ENCODE measurements at regions not wholly inside any gene's neighbourhood (a gene's known extent, or its start where the extent isn't known, plus 50 kb on each side); places are given as distances from the start of the nearest gene placed in this dataset.

- TF ChIP-seq, protein P1, sequence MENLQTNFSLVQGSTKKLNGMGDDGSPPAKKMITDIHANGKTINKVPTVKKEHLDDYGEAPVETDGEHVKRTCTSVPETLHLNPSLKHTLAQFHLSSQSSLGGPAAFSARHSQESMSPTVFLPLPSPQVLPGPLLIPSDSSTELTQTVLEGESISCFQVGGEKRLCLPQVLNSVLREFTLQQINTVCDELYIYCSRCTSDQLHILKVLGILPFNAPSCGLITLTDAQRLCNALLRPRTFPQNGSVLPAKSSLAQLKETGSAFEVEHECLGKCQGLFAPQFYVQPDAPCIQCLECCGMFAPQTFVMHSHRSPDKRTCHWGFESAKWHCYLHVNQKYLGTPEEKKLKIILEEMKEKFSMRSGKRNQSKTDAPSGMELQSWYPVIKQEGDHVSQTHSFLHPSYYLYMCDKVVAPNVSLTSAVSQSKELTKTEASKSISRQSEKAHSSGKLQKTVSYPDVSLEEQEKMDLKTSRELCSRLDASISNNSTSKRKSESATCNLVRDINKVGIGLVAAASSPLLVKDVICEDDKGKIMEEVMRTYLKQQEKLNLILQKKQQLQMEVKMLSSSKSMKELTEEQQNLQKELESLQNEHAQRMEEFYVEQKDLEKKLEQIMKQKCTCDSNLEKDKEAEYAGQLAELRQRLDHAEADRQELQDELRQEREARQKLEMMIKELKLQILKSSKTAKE (CRISPR knock-in tag; IDR thresholded peaks at IDR 0.05; ENCODE audit: borderline replicate concordance): no peak
- TF ChIP-seq MEF2D (CRISPR knock-in tag; IDR thresholded peaks at IDR 0.05): no peak
- TF ChIP-seq ZBTB26 (CRISPR knock-in tag; IDR thresholded peaks at IDR 0.05; ENCODE audit: borderline replicate concordance): no peak
- no peak for TF ChIP-seq ZNF30 (CRISPR knock-in tag; IDR thresholded peaks at IDR 0.05)
- TF ChIP-seq KDM5A (IDR thresholded peaks at IDR 0.05; ENCODE audit: borderline replicate concordance, low read length): no peak
- no peak for TF ChIP-seq TAF1 (CRISPR knock-in tag; IDR thresholded peaks at IDR 0.05)
- no peak for TF ChIP-seq ZMYM2 (CRISPR knock-in tag; IDR thresholded peaks at IDR 0.05)
- TF ChIP-seq, protein P2, sequence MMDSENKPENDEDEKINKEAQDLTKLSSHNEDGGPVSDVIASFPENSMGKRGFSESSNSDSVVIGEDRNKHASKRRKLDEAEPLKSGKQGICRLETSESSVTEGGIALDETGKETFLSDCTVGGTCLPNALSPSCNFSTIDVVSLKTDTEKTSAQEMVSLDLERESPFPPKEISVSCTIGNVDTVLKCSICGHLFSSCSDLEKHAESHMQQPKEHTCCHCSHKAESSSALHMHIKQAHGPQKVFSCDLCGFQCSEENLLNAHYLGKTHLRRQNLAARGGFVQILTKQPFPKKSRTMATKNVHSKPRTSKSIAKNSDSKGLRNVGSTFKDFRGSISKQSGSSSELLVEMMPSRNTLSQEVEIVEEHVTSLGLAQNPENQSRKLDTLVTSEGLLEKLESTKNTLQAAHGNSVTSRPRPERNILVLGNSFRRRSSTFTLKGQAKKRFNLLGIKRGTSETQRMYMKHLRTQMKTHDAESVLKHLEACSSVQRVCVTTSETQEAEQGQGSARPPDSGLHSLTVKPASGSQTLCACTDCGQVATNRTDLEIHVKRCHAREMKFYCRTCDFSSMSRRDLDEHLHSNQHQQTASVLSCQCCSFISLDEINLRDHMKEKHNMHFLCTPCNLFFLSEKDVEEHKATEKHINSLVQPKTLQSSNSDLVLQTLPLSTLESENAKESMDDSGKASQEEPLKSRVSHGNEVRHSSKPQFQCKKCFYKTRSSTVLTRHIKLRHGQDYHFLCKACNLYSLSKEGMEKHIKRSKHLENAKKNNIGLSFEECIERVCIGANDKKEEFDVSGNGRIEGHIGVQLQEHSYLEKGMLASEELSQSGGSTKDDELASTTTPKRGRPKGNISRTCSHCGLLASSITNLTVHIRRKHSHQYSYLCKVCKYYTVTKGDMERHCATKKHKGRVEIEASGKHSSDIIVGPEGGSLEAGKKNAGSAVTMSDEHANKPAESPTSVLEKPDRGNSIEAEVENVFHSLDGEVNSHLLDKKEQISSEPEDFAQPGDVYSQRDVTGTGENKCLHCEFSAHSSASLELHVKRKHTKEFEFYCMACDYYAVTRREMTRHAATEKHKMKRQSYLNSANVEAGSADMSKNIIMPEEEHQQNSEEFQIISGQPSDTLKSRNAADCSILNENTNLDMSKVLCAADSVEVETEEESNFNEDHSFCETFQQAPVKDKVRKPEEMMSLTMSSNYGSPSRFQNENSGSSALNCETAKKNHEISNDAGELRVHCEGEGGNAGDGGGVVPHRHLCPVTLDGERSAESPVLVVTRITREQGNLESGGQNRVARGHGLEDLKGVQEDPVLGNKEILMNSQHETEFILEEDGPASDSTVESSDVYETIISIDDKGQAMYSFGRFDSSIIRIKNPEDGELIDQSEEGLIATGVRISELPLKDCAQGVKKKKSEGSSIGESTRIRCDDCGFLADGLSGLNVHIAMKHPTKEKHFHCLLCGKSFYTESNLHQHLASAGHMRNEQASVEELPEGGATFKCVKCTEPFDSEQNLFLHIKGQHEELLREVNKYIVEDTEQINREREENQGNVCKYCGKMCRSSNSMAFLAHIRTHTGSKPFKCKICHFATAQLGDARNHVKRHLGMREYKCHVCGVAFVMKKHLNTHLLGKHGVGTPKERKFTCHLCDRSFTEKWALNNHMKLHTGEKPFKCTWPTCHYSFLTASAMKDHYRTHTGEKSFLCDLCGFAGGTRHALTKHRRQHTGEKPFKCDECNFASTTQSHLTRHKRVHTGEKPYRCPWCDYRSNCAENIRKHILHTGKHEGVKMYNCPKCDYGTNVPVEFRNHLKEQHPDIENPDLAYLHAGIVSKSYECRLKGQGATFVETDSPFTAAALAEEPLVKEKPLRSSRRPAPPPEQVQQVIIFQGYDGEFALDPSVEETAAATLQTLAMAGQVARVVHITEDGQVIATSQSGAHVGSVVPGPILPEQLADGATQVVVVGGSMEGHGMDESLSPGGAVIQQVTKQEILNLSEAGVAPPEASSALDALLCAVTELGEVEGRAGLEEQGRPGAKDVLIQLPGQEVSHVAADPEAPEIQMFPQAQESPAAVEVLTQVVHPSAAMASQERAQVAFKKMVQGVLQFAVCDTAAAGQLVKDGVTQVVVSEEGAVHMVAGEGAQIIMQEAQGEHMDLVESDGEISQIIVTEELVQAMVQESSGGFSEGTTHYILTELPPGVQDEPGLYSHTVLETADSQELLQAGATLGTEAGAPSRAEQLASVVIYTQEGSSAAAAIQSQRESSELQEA (CRISPR knock-in tag; IDR thresholded peaks at IDR 0.05; ENCODE audit: not compliant biosample characterization): no peak
- TF ChIP-seq ZNF616 (CRISPR knock-in tag; IDR thresholded peaks at IDR 0.05; ENCODE audit: low read depth): no peak
- no peak for TF ChIP-seq ARID3A (IDR thresholded peaks at IDR 0.05; ENCODE audit: low read depth, low read length)
Measured at GRCh38 chr2:75920859-75921551, 210.3 kb upstream of the GCFC2 start (continued).
